G401.6 (cell line): ENCODE measurements at regions not wholly inside any gene's neighbourhood (a gene's known extent, or its start where the extent isn't known, plus 50 kb on each side); places are given as distances from the start of the nearest gene placed in this dataset.

Experiments
- FAIRE-seq: peaks from 2 replicates; lab custom pipeline; 2012; peaks lifted over from hg19 to GRCh38; lab: Jason Lieb, UNC

DNA sequence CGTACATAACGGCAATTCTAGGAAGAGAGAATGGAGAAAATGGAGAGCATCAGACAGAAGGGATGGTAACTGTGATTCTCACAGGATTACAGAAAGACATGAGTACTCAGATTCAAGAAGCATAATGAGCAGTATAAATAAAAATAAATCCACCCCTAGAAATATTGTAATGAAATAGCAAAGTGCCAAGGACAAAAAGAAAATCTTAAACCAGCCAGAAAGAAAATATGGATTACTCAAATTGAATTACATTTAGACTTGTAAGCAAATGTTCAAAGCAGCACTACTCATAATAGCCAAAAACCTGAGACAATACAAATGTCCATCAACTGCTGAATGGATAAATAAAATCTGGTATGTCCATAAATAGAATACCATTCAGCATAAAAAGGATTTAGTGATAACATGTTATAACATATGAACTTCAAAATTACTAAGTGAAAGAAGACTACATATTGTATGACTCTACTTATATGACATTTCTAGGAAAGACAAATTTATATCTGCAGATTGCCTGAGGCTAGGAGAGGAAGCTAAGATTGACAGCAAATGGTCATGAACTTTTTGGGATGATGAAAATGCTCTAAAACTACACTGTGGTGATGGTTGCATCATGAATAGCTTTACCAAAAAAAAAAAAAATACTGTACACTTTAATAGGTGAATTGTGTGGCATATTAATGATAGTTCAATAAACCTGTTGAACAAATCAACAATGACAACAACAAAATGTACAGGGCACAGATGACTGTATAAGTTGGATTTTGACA lies 63.4 kb upstream of the SPTBN1 start:
- no peak for FAIRE-seq

- FAIRE-seq, result no peak
Observed at GRCh38 chr2:54394392-54394791, 61.7 kb upstream of the SPTBN1 start.

DNA sequence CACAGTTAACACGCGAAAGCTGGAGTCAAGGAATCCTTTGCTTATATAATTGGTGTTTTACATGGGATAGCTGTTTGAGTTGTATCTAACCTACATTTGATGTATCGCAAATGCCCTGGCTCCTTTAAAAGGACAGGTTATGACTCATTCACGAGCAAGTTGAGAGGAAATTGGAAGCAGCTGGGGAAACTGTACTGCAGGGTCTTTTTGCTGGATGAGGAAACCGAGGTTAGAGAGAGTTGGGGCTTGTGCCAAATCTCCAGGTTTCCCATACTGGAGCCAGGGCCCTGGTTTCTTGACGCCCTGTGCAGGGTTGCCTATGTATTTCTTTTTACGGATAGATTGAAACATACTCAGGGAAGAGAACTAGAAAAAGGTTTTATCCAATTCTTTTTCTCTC lies 60.0 kb upstream of the SPTBN1 start:
- FAIRE-seq, result no peak

DNA sequence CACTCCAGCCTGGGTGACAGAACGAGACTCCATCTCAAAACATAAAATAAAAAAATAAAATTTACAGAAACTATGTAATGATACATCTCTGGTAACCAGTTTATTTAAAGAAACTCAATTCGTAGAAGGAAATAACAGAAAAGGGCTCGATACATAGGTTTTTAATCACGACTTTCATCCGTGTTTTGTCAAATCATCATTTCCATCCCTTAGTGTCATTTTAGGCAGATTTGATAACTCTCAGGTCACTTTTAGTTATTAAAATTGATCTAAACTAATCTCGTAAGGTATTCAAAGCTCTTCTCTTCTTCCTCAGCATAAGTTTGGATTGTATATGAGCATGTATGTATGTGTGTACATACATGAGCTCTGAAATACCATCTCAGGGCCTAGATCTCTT lies 59.3 kb upstream of the SPTBN1 start:
- no peak for FAIRE-seq

DNA sequence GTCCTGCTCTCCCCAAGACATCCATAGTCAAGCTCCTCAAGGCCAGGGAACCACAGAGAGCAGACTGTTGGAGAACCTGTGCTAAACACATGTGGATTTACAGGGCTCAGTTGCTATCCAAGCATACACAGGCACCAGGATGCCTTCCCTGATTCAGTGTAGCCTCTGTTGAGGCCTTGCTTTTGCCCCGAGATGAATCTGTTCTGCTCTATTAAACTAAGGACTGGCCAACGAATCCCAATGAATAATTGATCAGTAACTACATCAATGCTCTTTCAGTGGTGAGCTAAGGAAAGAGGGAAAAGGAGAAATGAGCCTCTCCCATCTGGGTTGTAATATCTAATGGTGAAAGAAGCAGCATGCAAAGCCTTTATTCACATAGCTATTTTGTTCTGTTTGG lies 58.7 kb upstream of the SPTBN1 start:
- FAIRE-seq, result no peak

DNA sequence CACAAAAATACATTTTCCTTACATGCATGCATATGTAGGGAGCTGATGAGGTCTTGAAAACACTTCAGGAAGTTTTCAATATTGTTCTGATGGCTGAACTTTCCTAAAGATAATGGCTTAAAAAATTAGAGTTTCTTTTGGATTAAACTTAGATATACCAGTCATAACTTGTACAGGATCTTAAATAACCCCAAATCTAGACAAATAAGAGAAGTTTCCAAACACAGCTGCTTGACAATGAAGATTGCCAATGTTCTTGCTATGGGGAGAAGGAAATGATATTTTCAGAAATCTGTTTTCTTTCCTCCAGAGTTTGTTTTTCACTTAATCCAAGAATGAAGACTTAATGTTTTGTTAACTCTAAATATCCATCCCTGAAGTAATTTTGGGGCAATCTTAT lies 54.6 kb upstream of the SPTBN1 start:
- no peak for FAIRE-seq

- FAIRE-seq, result no peak
Observed at GRCh38 chr2:54402350-54402749, 53.8 kb upstream of the SPTBN1 start.

GRCh38 chr2:54403512-54404238 lies 52.5 kb upstream of the SPTBN1 start:
- no peak for FAIRE-seq

DNA sequence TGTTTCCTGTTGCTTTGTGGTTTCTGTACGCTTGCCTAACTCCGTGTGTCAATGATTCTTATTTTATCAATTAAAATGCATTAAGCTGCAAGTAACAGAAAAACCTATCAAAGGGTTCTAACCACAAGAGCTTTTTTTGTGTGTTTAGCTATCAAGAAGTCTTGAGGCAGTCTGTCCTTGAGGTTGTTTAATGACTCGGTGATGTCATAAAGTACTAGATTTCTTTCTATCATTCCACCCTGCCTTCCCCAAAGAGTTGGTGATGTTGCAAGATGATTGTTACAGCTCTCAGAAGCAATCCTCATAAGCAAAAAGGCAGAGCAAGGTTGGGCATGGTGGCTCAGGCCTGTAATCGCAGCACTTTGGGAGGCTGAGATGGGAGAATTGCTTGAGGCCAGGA lies 51.9 kb upstream of the SPTBN1 start:
- FAIRE-seq, result no peak

- no peak for FAIRE-seq
Observed at GRCh38 chr2:54406031-54406430, 50.1 kb upstream of the SPTBN1 start.
